Thymus (tissue), 11 donors: ENCODE measurements at regions not wholly inside any gene's neighbourhood (a gene's known extent, or its start where the extent isn't known, plus 50 kb on each side); places are given as distances from the start of the nearest gene placed in this dataset.
A peak's percentile ranks its signal among the peaks of the same experiment; 100 is the strongest.

Source experiments
- DNase-seq, 9 donors: peaks; one replicate each; pipeline ENCODE4 v3.0.0-alpha.2; 2013; ENCODE audit warnings: low spot score in 9 of 9, low read depth in 6 of 9, missing footprints in 1 of 9
- H3K27ac ChIP-seq, 2 donors: one replicate each; pipeline ENCODE4 v1.5.1; 2013; ENCODE audit warnings: control low read depth in 1 of 2, low read depth in 1 of 2, low read length in 1 of 2, mild to moderate bottlenecking in 1 of 2, moderate library complexity in 1 of 2
- H3K27me3 ChIP-seq, 2 donors: one replicate each; pipeline ENCODE4 v1.5.1; 2013; ENCODE audit warnings: low read length in 1 of 2; ENCODE audit not compliant: control insufficient read depth in 2 of 2, insufficient read depth in 1 of 2
- H3K36me3 ChIP-seq, 2 donors: one replicate each; pipeline ENCODE4 v1.5.1; 2013; ENCODE audit warnings: low read length in 1 of 2, mild to moderate bottlenecking in 1 of 2, moderate library complexity in 1 of 2; ENCODE audit not compliant: control insufficient read depth in 2 of 2, insufficient read depth in 2 of 2
- H3K4me1 ChIP-seq, 2 donors: one replicate each; pipeline ENCODE4 v1.5.1; 2013; ENCODE audit warnings: low read length in 2 of 2; ENCODE audit not compliant: control insufficient read depth in 2 of 2, insufficient read depth in 2 of 2
- H3K4me3 ChIP-seq, 2 donors: one replicate each; pipeline ENCODE4 v1.5.1; 2013; ENCODE audit warnings: low read length in 2 of 2, control low read depth in 1 of 2, mild to moderate bottlenecking in 1 of 2
- H3K9me3 ChIP-seq, 2 donors: one replicate each; pipeline ENCODE4 v1.5.1; 2013; ENCODE audit warnings: low read length in 1 of 2, mild to moderate bottlenecking in 1 of 2; ENCODE audit not compliant: control insufficient read depth in 2 of 2, insufficient read depth in 1 of 2
- WGBS: extraction: QIAGEN DNeasy Blood & Tissue Kit; methylation state at CpG from one replicate; pipeline ENCODE4 v1.1.7; 2013; 5-methylcytosine and 5-hydroxymethylcytosine counted together
- donor health status: healthy.

GRCh38 chr12:24709216-24709615, 239.7 kb downstream of the BCAT1 start:
- 97% methylated on average over 2 of the region's 2 CpGs for WGBS
- no peak overlapping the region for H3K4me3 ChIP-seq

GRCh38 chr12:24708718-24709117, 240.2 kb downstream of the BCAT1 start:
- no peaks in the 10 kb centered on the region for H3K4me1 ChIP-seq
- no peak overlapping the region for H3K4me3 ChIP-seq
- WGBS, result 48% methylated on average over 2 of the region's 2 CpGs
- H3K27me3 ChIP-seq, result no peaks in the 10 kb centered on the region
- no peaks in the 10 kb centered on the region for H3K9me3 ChIP-seq
- H3K27ac ChIP-seq, result no peak overlapping the region
- DNase-seq, result no peak
- no peaks in the 10 kb centered on the region for H3K36me3 ChIP-seq

More at GRCh38 chr12:24709216-24709615, 239.7 kb downstream of the BCAT1 start:
- Histone ChIP-seq H3K4me1 (no peaks in the 10 kb centered on the region), H3K27ac (no peak overlapping the region), H3K9me3 (no peaks in the 10 kb centered on the region), H3K27me3 (no peaks in the 10 kb centered on the region), H3K36me3 (no peaks in the 10 kb centered on the region)
- no peak for DNase-seq

DNA sequence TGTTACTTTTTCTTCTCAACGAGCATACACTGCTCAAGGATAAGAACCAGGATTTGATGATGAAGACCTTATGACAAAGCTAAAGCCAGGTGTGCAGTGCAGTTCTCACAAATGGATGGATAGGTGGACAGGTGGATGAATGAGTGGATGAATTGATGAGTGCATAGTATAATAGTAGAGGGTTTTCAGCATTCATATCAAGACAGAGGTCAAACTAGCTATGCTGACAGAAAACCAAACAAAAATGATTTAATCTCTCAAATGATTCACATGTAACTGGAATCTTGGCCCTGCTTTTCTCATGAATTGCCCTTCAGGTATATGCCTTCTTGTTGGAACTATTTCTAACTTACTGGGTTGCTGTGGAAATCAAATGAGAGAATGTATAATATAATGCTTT, 240.9 kb downstream of the BCAT1 start:
- Histone ChIP-seq H3K36me3 (no peaks in the 10 kb centered on the region), H3K27ac (no peak overlapping the region), H3K27me3 (no peaks in the 10 kb centered on the region), H3K9me3 (no peaks in the 10 kb centered on the region), H3K4me3 (no peak overlapping the region), H3K4me1 (no peaks in the 10 kb centered on the region)
- no peak for DNase-seq
- 0% methylated on average over 1 of the region's 1 CpG for WGBS

DNA sequence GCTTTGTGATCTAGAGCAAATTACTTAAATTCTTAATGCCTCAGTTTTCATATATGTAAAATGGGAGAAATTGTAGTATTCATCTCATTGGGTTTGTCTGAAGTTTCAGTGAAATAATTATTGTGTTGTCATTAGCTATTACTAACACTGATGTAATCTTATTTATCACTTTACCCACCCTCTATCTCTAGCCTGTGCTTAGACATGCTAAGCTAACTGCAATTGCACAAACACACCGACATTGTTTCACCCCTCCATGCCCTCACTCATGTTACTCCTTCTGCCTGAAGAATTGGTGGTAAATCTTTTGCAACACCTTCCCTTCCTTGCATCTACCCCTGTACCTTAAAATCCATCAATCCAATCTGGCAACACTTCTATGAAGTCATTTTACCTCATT, 241.6 kb downstream of the BCAT1 start:
- no peak for DNase-seq
- Histone ChIP-seq H3K9me3 (no peaks in the 10 kb centered on the region), H3K27ac (no peak overlapping the region), H3K4me3 (no peak overlapping the region), H3K27me3 (no peaks in the 10 kb centered on the region), H3K4me1 (no peaks in the 10 kb centered on the region), H3K36me3 (no peaks in the 10 kb centered on the region)
- 100% methylated on average over 1 of the region's 1 CpG for WGBS

GRCh38 chr12:24705741-24706358, 243.1 kb downstream of the BCAT1 start:
- peak in 1 of 9 donors; percentile 6 for DNase-seq
- Histone ChIP-seq H3K4me3 (no peak overlapping the region), H3K36me3 (no peaks in the 10 kb centered on the region), H3K27ac (no peak overlapping the region), H3K4me1 (no peaks in the 10 kb centered on the region), H3K9me3 (no peaks in the 10 kb centered on the region), H3K27me3 (no peaks in the 10 kb centered on the region)
- WGBS, result 46% methylated on average over 4 of the region's 4 CpGs

- 8% methylated on average over 2 of the region's 2 CpGs for WGBS
- no peak for DNase-seq
- Histone ChIP-seq H3K27ac (no peak overlapping the region), H3K36me3 (no peaks in the 10 kb centered on the region), H3K27me3 (no peaks in the 10 kb centered on the region), H3K9me3 (no peaks in the 10 kb centered on the region), H3K4me1 (no peaks in the 10 kb centered on the region), H3K4me3 (no peak overlapping the region)
Measured at GRCh38 chr12:24705216-24705615, 243.7 kb downstream of the BCAT1 start.

GRCh38 chr12:24701343-24701742, 247.6 kb downstream of the BCAT1 start:
- no peaks in the 10 kb centered on the region for H3K4me1 ChIP-seq
- H3K9me3 ChIP-seq, result no peaks in the 10 kb centered on the region
- H3K36me3 ChIP-seq, result no peaks in the 10 kb centered on the region
- 73% methylated on average over 3 of the region's 3 CpGs for WGBS
- no peak overlapping the region for H3K27ac ChIP-seq
- H3K27me3 ChIP-seq, result no peaks in the 10 kb centered on the region
- no peak for DNase-seq
- H3K4me3 ChIP-seq, result no peak overlapping the region

DNA sequence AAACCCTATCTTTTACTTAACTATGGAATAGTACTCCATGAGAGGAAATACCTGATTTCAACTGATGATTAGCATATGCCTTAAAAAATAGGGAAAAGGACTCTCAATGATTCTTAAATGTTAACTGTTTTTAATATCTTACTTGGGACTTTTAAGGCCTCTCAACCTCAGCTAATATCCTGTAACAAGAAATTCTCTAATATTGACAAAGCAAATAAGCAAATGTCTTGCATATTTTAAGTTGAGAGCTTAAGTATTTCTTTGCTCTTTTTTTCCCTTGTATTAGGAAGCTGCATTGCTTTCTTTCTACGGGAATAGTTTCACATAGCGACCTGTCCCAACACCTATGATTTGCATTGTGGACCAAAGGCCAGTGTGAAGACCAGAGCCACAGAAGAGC, 249.9 kb downstream of the BCAT1 start:
- no peaks in the 10 kb centered on the region for H3K4me1 ChIP-seq
- H3K27ac ChIP-seq, result no peak overlapping the region
- no peak overlapping the region for H3K4me3 ChIP-seq
- no peaks in the 10 kb centered on the region for H3K36me3 ChIP-seq
- no peaks in the 10 kb centered on the region for H3K27me3 ChIP-seq
- WGBS, result 96% methylated on average over 2 of the region's 2 CpGs
- H3K9me3 ChIP-seq, result no peaks in the 10 kb centered on the region
- DNase-seq, result no peak

DNA sequence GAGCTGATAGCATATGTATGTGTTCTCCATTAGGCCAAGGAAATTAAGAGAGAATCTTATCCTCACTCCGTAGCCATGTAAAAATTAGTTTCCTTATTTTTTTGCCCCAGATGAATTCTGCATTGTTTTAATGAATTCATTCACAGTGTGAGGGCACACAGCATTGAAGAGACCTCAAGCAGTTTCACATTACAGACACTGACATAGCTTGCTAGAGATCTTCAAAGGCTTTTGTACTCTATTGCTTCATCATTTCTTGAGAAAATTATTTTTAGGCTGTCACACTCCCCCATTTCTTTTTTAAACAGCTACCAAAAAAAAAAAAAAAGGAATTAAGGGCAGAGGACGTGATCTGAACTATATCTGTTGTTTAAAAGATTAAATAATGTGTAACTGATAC, 251.1 kb downstream of the BCAT1 start:
- H3K36me3 ChIP-seq, result no peaks in the 10 kb centered on the region
- no peaks in the 10 kb centered on the region for H3K4me1 ChIP-seq
- H3K4me3 ChIP-seq, result no peak overlapping the region
- 89% methylated on average over 2 of the region's 2 CpGs for WGBS
- H3K27ac ChIP-seq, result no peak overlapping the region
- H3K9me3 ChIP-seq, result no peaks in the 10 kb centered on the region
- H3K27me3 ChIP-seq, result no peaks in the 10 kb centered on the region
- no peak for DNase-seq

- Histone ChIP-seq H3K4me3 (no peak overlapping the region), H3K36me3 (no peaks in the 10 kb centered on the region), H3K9me3 (no peaks in the 10 kb centered on the region), H3K27ac (no peak overlapping the region), H3K27me3 (no peaks in the 10 kb centered on the region), H3K4me1 (no peaks in the 10 kb centered on the region)
- WGBS, result 93% methylated on average over 2 of the region's 2 CpGs
- DNase-seq, result no peak
Measured at GRCh38 chr12:24697295-24697694, 251.6 kb downstream of the BCAT1 start.
